Natural killer cell (primary cell): ENCODE measurements at regions not wholly inside any gene's neighbourhood (a gene's known extent, or its start where the extent isn't known, plus 50 kb on each side); places are given as distances from the start of the nearest gene placed in this dataset.

Experiments
- ATAC-seq, 3 donors: fragments of 150-1000 bp in 2 of 3; fragments of 200-7000 bp in 1 of 3; cut with Tn5 transposase; 1 replicate in 1 of 3; 2 replicates in 2 of 3; pipeline ENCODE4 v1.10.0; 2021; ENCODE audit warnings: mild to moderate bottlenecking in 2 of 3, moderate library complexity in 2 of 3
- DNase-seq, 2 donors: peaks; one replicate each; pipeline versions ENCODE4 v3.0.0 to v3.0.0-alpha.2; 2013 to 2021; ENCODE audit warnings: mixed read lengths in 1 of 2
- H3K27ac ChIP-seq: one replicate; pipeline ENCODE4 v1.5.1; 2013; ENCODE audit warnings: mild to moderate bottlenecking, low read length
- H3K27me3 ChIP-seq: one replicate; pipeline ENCODE4 v1.6.1; 2013; ENCODE audit warnings: low read length; ENCODE audit not compliant: control insufficient read depth, insufficient read depth
- H3K36me3 ChIP-seq: one replicate; pipeline ENCODE4 v1.6.1; 2013; ENCODE audit warnings: low read length; ENCODE audit not compliant: control insufficient read depth, insufficient read depth
- H3K4me1 ChIP-seq: one replicate; pipeline ENCODE4 v1.6.1; 2013; ENCODE audit warnings: low read length; ENCODE audit not compliant: control insufficient read depth, insufficient read depth
- H3K4me3 ChIP-seq: one replicate; pipeline ENCODE4 v1.5.1; 2013; ENCODE audit warnings: low read length
- H3K9me3 ChIP-seq: one replicate; pipeline ENCODE4 v1.6.1; 2013; ENCODE audit warnings: low read length; ENCODE audit not compliant: control insufficient read depth, insufficient read depth
- H3K27ac Mint-ChIP-seq, 2 donors: one replicate each; pipeline ENCODE4 v1.8.0; 2022; ENCODE audit warnings: mild to moderate bottlenecking in 2 of 2, mixed read lengths in 2 of 2, moderate library complexity in 1 of 2
- H3K27me3 Mint-ChIP-seq, 2 donors: one replicate each; pipeline ENCODE4 v1.8.0; 2022; ENCODE audit warnings: low read depth in 2 of 2, mixed read lengths in 2 of 2
- H3K36me3 Mint-ChIP-seq: one replicate; pipeline ENCODE4 v1.8.0; 2022; ENCODE audit warnings: mixed read lengths
- H3K4me1 Mint-ChIP-seq, 2 donors: one replicate each; pipeline ENCODE4 v1.8.0; 2022; ENCODE audit warnings: mixed read lengths in 2 of 2
- H3K4me3 Mint-ChIP-seq: one replicate; pipeline ENCODE4 v1.8.0; 2022; ENCODE audit warnings: mild to moderate bottlenecking, moderate library complexity, mixed read lengths
- H3K9me3 Mint-ChIP-seq, 2 donors: one replicate each; pipeline ENCODE4 v1.8.0; 2022; ENCODE audit warnings: mixed read lengths in 2 of 2
- WGBS: methylation state at CpG from one replicate; pipeline ENCODE4 v1.1.7; 2013; ENCODE audit warnings: missing lambda C conversion rate; ENCODE audit not compliant: insufficient coverage; 5-methylcytosine and 5-hydroxymethylcytosine counted together
- intact Hi-C: fragments of 100-400 bp; cut with micrococcal nuclease; formaldehyde crosslinking; loops from one replicate; pipeline ENCODE4 v1.14.2; 2022
- TF ChIP-seq, protein P1 (sequence below): fragments of 200-600 bp; IDR thresholded peaks from one replicate; pipeline ENCODE4 v1.8.0; 2022; ENCODE audit warnings: antibody characterized with exemption

DNA sequence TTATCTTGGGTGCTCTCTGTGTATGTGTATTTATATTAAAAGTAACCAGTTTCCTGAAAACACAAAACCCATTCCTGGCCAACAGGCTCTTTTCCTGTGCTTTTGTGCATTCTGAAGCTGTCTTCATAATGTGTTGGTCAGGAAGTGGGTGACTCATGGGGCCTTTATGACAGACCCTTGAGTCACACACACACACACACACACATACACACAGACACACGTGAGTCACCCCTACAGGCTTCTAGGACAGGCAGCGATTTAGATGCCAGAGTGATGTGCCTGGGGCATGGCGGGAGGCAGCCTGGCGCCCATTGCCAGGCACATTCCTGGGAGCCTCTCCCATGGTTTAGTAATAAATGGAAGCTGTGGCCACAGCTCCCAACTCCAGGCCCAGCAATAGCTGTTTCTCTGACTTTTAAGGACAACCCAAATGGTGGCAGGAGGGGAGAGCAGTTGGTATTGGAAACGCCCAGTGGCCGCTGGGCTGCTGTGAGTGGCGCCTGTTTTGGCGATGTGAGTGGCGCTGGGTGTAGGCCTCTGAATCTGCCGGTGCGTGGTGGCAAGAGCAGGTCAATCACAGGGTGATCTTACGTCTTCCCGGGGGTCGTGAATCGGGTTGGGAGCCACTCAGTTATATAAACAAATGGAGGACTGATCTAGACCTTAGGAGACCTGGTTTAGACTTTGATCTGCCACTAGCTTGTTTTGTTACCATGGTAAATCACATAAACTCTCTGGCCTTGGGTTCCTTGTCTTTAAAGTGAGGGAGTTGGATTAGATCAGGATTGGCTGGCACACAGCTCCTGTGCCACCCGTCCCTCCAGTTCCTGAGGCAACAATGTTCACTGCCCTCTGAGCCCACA, 150.7 kb upstream of the DLX2 start:
- DNase-seq (peak; percentile 29 to 50), ATAC-seq (peak; percentile 74 to 88 (median 77))
- H3K27me3 ChIP-seq = no peaks in the 10 kb centered on the region
- Mint-ChIP-seq H3K4me1 (peaks cover 7 to 11% of the 10 kb centered on the region in 2 donors), H3K27me3 (peaks cover 0 to 3% of the 10 kb centered on the region in 2 donors), H3K36me3 (no peaks in the 10 kb centered on the region), H3K27ac (peak overlapping the region in 1 of 2 donors; percentile 75), H3K4me3 (no peak overlapping the region), H3K9me3 (no peaks in the 10 kb centered on the region)
- intact Hi-C loops = no loop called here
- H3K27ac ChIP-seq = no peak overlapping the region
- H3K36me3 ChIP-seq = no peaks in the 10 kb centered on the region
- TF ChIP-seq, protein P1, sequence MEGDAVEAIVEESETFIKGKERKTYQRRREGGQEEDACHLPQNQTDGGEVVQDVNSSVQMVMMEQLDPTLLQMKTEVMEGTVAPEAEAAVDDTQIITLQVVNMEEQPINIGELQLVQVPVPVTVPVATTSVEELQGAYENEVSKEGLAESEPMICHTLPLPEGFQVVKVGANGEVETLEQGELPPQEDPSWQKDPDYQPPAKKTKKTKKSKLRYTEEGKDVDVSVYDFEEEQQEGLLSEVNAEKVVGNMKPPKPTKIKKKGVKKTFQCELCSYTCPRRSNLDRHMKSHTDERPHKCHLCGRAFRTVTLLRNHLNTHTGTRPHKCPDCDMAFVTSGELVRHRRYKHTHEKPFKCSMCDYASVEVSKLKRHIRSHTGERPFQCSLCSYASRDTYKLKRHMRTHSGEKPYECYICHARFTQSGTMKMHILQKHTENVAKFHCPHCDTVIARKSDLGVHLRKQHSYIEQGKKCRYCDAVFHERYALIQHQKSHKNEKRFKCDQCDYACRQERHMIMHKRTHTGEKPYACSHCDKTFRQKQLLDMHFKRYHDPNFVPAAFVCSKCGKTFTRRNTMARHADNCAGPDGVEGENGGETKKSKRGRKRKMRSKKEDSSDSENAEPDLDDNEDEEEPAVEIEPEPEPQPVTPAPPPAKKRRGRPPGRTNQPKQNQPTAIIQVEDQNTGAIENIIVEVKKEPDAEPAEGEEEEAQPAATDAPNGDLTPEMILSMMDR = no peak
- H3K9me3 ChIP-seq = no peaks in the 10 kb centered on the region
- no peak overlapping the region for H3K4me3 ChIP-seq
- WGBS = 75% methylated on average over 16 of the region's 16 CpGs
- peaks cover 6% of the 10 kb centered on the region for H3K4me1 ChIP-seq

DNA sequence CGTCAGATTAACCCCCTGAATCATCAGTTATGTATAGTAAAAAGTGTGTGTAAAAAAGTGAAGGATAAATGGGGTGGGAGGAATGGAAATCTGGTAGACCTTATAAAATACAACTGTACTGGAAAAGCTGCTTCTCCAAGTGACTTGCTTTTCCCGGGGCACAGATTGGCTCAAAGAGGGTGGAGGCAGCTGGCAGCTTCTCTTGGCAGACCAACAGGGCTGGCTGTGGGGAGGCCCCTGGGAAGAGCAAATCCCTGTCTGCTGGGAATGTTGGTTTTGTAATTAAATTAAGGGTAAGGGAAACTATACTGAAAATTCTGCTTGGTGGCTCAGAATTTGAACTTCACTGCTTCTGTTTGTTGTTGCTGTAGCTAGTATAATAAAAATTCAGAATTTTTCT, 154.2 kb upstream of the DLX2 start:
- H3K27ac Mint-ChIP-seq = no peak overlapping the region
- H3K4me3 Mint-ChIP-seq = no peak overlapping the region
- DNase-seq (no peak), ATAC-seq (no peak)
- peaks cover 0 to 3% of the 10 kb centered on the region in 2 donors for H3K27me3 Mint-ChIP-seq
- H3K9me3 ChIP-seq = no peaks in the 10 kb centered on the region
- no peak overlapping the region for H3K4me3 ChIP-seq
- TF ChIP-seq, protein P1 = no peak
- H3K36me3 Mint-ChIP-seq = no peaks in the 10 kb centered on the region
- H3K27me3 ChIP-seq = no peaks in the 10 kb centered on the region
- peaks cover 7 to 11% of the 10 kb centered on the region in 2 donors for H3K4me1 Mint-ChIP-seq
- no peaks in the 10 kb centered on the region for H3K9me3 Mint-ChIP-seq
- no peaks in the 10 kb centered on the region for H3K36me3 ChIP-seq
- intact Hi-C loops = no loop called here
- H3K27ac ChIP-seq = no peak overlapping the region
- peaks cover 6% of the 10 kb centered on the region for H3K4me1 ChIP-seq
- WGBS = 93% methylated on average over 2 of the region's 2 CpGs

DNA sequence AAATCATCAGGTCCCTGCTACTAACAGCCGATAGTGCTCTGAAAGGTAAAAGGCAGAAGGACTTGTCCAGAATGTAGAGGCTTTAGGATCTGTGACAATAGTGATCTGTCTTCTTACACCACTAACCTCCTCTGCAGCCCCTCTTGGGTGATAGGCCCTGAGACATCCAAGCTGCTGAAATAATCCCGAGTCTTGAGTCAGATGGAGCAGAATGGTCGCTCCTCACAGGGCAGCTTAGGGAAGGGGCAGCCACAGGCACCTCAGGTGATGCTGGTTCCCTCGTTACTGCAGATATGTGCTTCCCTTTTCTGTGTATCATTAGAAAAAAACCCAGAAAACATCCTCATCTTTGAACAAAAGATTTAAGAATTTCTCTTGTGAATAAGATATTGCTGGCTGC, 157.1 kb upstream of the DLX2 start:
- no peaks in the 10 kb centered on the region for H3K4me1 Mint-ChIP-seq
- TF ChIP-seq, protein P1 = no peak

More for the DNA sequence above, 157.1 kb upstream of the DLX2 start:
- H3K27me3 Mint-ChIP-seq = peaks cover 0 to 3% of the 10 kb centered on the region in 2 donors
- Histone ChIP-seq H3K36me3 (no peaks in the 10 kb centered on the region), H3K27me3 (no peaks in the 10 kb centered on the region), H3K27ac (no peak overlapping the region), H3K4me3 (no peak overlapping the region), H3K4me1 (no peaks in the 10 kb centered on the region), H3K9me3 (no peaks in the 10 kb centered on the region)
- intact Hi-C loops = no loop called here
- no peak for ATAC-seq
- no peak for DNase-seq
- H3K4me3 Mint-ChIP-seq = no peak overlapping the region
- H3K36me3 Mint-ChIP-seq = no peaks in the 10 kb centered on the region
- WGBS = 81% methylated on average over 4 of the region's 4 CpGs
- no peaks in the 10 kb centered on the region for H3K9me3 Mint-ChIP-seq
- H3K27ac Mint-ChIP-seq = no peak overlapping the region
